Lower leg skin (tissue), 4 donors: ENCODE measurements at regions not wholly inside any gene's neighbourhood (a gene's known extent, or its start where the extent isn't known, plus 50 kb on each side); places are given as distances from the start of the nearest gene placed in this dataset.

Experiments used
- DNase-seq, 2 donors: peaks; one replicate each; pipeline ENCODE4 v3.0.0-alpha.2; 2019; ENCODE audit warnings: low spot score in 2 of 2
- H3K4me3 ChIP-seq: fragments of 200-600 bp; sonication (generic); 2 replicates; pipeline ENCODE4 v1.5.1; 2017; ENCODE audit warnings: mild to moderate bottlenecking, low read depth; ENCODE audit not compliant: poor library complexity, severe bottlenecking
- POLR2A ChIP-seq, 2 donors: fragments of 450-650 bp; IDR thresholded peaks; one replicate each; pipeline ENCODE4 v1.6.1; 2016 to 2017; ENCODE audit warnings: antibody characterized with exemption in 2 of 2, mild to moderate bottlenecking in 1 of 2, moderate library complexity in 1 of 2
- WGBS, 2 donors: methylation state at CpG; one replicate each; pipeline ENCODE4 v1.1.5; 2018; 5-methylcytosine and 5-hydroxymethylcytosine counted together
- intact Hi-C: fragments of 100-400 bp; cut with DNase I; formaldehyde crosslinking; loops from one replicate; pipeline ENCODE4 v1.15.0; 2023; ENCODE audit warnings: low total_unique reads
- TF ChIP-seq, protein P1 (sequence below), 3 donors: fragments of 450-650 bp; IDR thresholded peaks; one replicate each; pipeline ENCODE4 v1.5.1; 2016; ENCODE audit warnings: antibody characterized with exemption in 3 of 3, mild to moderate bottlenecking in 3 of 3, moderate library complexity in 2 of 3

DNA sequence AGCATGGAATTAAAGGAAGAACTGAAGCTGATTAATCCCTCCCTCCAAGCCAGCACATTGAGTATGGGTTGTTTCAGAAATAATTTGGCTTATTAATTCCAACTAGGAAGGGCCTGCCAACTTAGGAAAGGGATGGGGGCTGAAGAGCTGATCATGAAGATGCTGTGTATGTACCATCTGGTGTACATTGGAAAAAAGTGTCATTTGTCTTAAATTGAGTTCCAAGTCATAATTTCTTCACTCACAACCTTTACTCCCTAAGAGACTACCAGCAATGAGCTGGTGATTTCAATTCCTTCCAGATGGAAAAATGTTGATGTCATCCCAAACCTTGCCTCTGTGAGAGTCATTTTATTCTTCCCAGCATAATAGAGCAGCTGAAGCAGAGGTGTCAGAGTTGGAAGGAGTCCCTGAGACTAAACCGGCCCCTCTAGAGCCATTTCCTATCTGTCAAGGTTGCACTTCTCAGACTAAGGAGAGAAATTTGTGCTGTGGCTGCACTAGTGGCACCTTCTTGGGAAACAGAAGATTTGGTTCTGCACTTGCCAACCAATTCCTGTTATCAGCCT lies 79.4 kb downstream of the GTPBP8 start:
- H3K4me3 ChIP-seq: no peak overlapping the region
- DNase-seq: no peak
- WGBS, 2 donors: 53 to 64% methylated on average over 1 of the region's 1 CpG
- intact Hi-C loops: no loop called here
- TF ChIP-seq POLR2A (IDR thresholded peaks at IDR 0.05): no peak

DNA sequence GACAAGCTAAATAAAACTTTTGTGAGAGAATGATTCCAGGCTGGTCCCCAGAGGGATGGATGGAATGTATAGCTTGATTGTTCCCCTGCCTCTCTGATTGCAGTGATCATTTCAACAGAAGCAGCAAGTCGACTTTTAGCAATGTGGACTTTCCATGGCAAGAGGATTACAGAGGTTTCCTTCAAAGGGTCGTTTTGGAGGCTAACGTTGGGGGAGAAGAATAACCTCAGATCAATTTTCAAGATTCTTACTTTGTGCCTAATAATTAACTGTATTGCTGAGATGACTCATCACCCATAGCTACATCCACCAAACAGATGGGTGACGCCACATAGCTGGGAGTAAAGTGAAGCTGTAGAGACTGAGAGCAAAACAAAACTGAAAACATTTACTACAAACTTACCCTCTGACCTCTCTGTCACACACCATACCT lies 79.9 kb downstream of the GTPBP8 start:
- intact Hi-C loops: no loop called here
- H3K4me3 ChIP-seq: no peak overlapping the region
- WGBS, 2 donors: 38% methylated on average over 4 of the region's 4 CpGs
- TF ChIP-seq POLR2A (IDR thresholded peaks at IDR 0.05): no peak
- TF ChIP-seq, protein P1, sequence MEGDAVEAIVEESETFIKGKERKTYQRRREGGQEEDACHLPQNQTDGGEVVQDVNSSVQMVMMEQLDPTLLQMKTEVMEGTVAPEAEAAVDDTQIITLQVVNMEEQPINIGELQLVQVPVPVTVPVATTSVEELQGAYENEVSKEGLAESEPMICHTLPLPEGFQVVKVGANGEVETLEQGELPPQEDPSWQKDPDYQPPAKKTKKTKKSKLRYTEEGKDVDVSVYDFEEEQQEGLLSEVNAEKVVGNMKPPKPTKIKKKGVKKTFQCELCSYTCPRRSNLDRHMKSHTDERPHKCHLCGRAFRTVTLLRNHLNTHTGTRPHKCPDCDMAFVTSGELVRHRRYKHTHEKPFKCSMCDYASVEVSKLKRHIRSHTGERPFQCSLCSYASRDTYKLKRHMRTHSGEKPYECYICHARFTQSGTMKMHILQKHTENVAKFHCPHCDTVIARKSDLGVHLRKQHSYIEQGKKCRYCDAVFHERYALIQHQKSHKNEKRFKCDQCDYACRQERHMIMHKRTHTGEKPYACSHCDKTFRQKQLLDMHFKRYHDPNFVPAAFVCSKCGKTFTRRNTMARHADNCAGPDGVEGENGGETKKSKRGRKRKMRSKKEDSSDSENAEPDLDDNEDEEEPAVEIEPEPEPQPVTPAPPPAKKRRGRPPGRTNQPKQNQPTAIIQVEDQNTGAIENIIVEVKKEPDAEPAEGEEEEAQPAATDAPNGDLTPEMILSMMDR (IDR thresholded peaks at IDR 0.05): no peak
- DNase-seq: no peak

DNA sequence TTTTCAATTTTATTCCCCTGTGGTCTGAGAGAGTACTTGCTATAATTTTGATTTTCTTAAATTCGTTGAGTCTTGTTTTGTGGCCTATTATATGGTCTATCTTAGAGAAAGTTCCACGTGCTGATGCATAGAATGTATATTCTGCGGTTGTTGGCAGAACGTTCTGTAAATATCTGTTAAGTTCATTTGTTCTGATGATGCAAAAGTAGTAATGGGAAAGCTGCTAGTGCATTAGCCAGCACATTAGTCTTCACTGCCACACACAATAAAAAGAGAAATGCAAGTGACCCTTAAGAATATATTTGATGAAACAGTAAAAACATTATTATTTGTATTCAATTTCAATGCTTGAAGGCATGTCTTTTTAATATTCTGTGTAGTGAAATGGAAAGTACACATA lies 84.8 kb downstream of the GTPBP8 start:
- intact Hi-C loops: no loop called here
- WGBS, 2 donors: 69% methylated on average over 4 of the region's 4 CpGs
- TF ChIP-seq, protein P1 (IDR thresholded peaks at IDR 0.05): no peak
- no peak for TF ChIP-seq POLR2A (IDR thresholded peaks at IDR 0.05)
- no peak for DNase-seq
- no peak overlapping the region for H3K4me3 ChIP-seq

DNA sequence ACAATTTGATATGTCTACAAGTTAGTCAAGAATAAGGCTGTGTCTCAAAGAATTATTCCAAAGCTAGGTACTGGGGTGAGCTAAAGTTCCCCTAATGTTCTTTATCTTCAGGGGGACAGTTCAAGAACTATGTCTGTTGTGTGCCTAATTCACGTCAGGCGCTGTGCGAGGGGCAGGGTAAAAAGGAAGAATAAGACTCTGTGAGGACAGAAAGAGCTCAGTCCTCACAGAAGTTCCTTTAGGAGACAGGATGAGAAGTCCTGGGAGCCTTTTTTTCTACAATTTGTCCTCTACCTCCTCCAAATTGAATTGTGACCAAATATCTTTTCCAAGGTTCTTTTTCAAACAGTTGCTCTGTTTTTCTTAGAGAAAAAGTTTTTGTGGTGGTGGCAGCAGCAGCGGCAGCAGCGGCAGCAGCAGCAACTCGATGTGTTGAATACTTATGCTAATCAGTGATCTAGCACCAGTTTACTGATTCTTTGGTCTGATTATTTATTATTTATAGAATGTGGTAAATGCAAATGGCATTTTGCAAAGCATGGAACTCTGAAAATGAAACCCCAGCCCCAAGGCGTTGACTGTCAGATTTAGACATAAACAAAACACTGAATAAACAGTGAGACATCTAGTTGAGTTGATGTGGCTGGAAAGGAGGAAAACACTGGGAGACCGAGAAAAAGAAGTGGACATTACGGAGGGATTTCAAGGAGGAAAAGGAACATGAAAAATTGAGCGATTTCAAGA lies 88.6 kb downstream of the GTPBP8 start:
- DNase-seq: no peak
- H3K4me3 ChIP-seq: no peak overlapping the region
- intact Hi-C loops: no loop called here
- TF ChIP-seq, protein P1 (IDR thresholded peaks at IDR 0.05): no peak
- TF ChIP-seq POLR2A (IDR thresholded peaks at IDR 0.05): no peak
- WGBS, 2 donors: 51 to 57% methylated on average over 10 of the region's 10 CpGs

DNA sequence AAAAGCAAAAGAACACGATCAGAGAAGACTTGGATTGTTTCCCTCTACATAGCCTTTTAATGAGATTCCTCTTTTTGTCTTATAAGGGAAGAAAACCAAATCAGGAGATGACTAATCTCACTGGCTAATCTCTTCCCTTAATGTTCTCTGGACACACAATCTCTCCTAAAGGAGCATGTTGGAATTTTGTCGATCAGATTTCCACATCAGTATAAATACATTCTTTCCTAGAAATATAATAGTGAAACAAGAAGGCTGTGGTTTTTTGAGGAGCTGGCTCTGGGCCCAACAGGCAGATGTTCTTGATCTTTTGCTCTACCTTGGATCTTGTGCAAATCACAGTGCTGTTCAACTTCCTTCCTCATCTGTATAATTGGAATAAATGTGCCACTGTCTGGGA lies 94.0 kb downstream of the GTPBP8 start:
- WGBS, 2 donors: 6 to 11% methylated on average over 2 of the region's 2 CpGs
- peak in 1 of 2 donors; percentile 27 for DNase-seq

More for the DNA sequence above, 94.0 kb downstream of the GTPBP8 start:
- no peak overlapping the region for H3K4me3 ChIP-seq
- intact Hi-C loops: no loop called here
- TF ChIP-seq, protein P1 (IDR thresholded peaks at IDR 0.05): no peak
- no peak for TF ChIP-seq POLR2A (IDR thresholded peaks at IDR 0.05)
